ENCODE measurements at regions not wholly inside any gene's neighbourhood (a gene's known extent, or its start where the extent isn't known, plus 50 kb on each side); places are given as distances from the start of the nearest gene placed in this dataset.

- no peak for TF ChIP-seq LEF1 (IDR thresholded peaks at IDR 0.05; ENCODE audit: borderline replicate concordance)
- no peak for TF ChIP-seq SP1 (IDR thresholded peaks at IDR 0.05)
- no peak for TF ChIP-seq FOXM1 (IDR thresholded peaks at IDR 0.05; ENCODE audit: borderline replicate concordance)
- no peak for TF ChIP-seq PKNOX1 (IDR thresholded peaks at IDR 0.05)
Measured at GRCh38 chr13:64756621-64757020, 2473.5 kb downstream of the PCDH9 start.

All from HEK293T (cell line).